ENCODE measurements at regions not wholly inside any gene's neighbourhood (a gene's known extent, or its start where the extent isn't known, plus 50 kb on each side); places are given as distances from the start of the nearest gene placed in this dataset.

- Histone ChIP-seq H3K4me3 (replicated peaks; ENCODE audit: insufficient read depth, low read length) (no peak overlapping the region), H3K27me3 (ENCODE audit: insufficient read depth, poor library complexity, severe bottlenecking) (no peaks in the 10 kb centered on the region), H3K27ac (replicated peaks) (no peak overlapping the region)
- TF ChIP-seq SPI1 (IDR thresholded peaks at IDR 0.05; ENCODE audit: borderline replicate concordance, low read depth) = no peak
- no peak for TF ChIP-seq POLR2AphosphoS5 (IDR thresholded peaks at IDR 0.05; ENCODE audit: low read depth)
- TF ChIP-seq, protein P1, sequence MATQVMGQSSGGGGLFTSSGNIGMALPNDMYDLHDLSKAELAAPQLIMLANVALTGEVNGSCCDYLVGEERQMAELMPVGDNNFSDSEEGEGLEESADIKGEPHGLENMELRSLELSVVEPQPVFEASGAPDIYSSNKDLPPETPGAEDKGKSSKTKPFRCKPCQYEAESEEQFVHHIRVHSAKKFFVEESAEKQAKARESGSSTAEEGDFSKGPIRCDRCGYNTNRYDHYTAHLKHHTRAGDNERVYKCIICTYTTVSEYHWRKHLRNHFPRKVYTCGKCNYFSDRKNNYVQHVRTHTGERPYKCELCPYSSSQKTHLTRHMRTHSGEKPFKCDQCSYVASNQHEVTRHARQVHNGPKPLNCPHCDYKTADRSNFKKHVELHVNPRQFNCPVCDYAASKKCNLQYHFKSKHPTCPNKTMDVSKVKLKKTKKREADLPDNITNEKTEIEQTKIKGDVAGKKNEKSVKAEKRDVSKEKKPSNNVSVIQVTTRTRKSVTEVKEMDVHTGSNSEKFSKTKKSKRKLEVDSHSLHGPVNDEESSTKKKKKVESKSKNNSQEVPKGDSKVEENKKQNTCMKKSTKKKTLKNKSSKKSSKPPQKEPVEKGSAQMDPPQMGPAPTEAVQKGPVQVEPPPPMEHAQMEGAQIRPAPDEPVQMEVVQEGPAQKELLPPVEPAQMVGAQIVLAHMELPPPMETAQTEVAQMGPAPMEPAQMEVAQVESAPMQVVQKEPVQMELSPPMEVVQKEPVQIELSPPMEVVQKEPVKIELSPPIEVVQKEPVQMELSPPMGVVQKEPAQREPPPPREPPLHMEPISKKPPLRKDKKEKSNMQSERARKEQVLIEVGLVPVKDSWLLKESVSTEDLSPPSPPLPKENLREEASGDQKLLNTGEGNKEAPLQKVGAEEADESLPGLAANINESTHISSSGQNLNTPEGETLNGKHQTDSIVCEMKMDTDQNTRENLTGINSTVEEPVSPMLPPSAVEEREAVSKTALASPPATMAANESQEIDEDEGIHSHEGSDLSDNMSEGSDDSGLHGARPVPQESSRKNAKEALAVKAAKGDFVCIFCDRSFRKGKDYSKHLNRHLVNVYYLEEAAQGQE (IDR thresholded peaks at IDR 0.05; ENCODE audit: insufficient replicate concordance, low read depth) = no peak
- TF ChIP-seq GABPA (IDR thresholded peaks at IDR 0.05; ENCODE audit: low read depth) = no peak
- no peak for DNase-seq (ENCODE audit: low read depth in 1 of 2, low spot score in 1 of 2)
Observed at GRCh38 chr3:59339818-59340217, 290.0 kb upstream of the CFAP20DC start.

- no peak for DNase-seq (ENCODE audit: low read depth in 1 of 2, low spot score in 1 of 2)
- TF ChIP-seq, protein P1 (IDR thresholded peaks at IDR 0.05; ENCODE audit: insufficient replicate concordance, low read depth) = no peak
- TF ChIP-seq SPI1 (IDR thresholded peaks at IDR 0.05; ENCODE audit: borderline replicate concordance, low read depth) (no peak), GABPA (IDR thresholded peaks at IDR 0.05; ENCODE audit: low read depth) (no peak), POLR2AphosphoS5 (IDR thresholded peaks at IDR 0.05; ENCODE audit: low read depth) (no peak)
- TF ChIP-seq, protein P2, sequence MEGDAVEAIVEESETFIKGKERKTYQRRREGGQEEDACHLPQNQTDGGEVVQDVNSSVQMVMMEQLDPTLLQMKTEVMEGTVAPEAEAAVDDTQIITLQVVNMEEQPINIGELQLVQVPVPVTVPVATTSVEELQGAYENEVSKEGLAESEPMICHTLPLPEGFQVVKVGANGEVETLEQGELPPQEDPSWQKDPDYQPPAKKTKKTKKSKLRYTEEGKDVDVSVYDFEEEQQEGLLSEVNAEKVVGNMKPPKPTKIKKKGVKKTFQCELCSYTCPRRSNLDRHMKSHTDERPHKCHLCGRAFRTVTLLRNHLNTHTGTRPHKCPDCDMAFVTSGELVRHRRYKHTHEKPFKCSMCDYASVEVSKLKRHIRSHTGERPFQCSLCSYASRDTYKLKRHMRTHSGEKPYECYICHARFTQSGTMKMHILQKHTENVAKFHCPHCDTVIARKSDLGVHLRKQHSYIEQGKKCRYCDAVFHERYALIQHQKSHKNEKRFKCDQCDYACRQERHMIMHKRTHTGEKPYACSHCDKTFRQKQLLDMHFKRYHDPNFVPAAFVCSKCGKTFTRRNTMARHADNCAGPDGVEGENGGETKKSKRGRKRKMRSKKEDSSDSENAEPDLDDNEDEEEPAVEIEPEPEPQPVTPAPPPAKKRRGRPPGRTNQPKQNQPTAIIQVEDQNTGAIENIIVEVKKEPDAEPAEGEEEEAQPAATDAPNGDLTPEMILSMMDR (IDR thresholded peaks at IDR 0.05; ENCODE audit: insufficient read depth, low read length) = no peak
Observed at GRCh38 chr3:59338934-59339333, 289.1 kb upstream of the CFAP20DC start.

DNA sequence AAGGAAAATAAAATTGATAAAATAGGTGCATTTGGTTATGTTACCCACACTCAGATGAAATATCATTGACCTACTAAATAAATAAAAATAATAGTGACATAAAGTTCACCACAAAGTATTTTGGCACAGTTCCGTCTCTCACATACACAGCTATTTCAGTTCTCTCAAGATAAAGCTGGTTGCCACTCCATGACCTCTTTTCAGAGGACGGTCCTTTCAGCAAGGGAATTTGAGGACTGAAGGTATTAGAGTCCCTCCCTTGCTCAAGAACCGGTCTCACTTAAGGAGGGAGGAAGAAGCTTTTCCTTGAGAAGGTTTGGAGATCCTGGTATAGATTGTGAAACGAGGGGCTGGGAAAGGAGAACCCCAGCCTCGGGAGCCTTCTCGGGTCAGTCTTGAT lies 285.5 kb upstream of the CFAP20DC start:
- no peak for DNase-seq (ENCODE audit: low read depth in 1 of 2, low spot score in 1 of 2)
- no peaks in the 10 kb centered on the region for H3K27me3 ChIP-seq (ENCODE audit: insufficient read depth, poor library complexity, severe bottlenecking)
- H3K27ac ChIP-seq (replicated peaks) = no peak overlapping the region
- no peak overlapping the region for H3K4me3 ChIP-seq (replicated peaks; ENCODE audit: insufficient read depth, low read length)
- TF ChIP-seq, protein P2 (IDR thresholded peaks at IDR 0.05; ENCODE audit: insufficient read depth, low read length) = no peak
- TF ChIP-seq GABPA (IDR thresholded peaks at IDR 0.05; ENCODE audit: low read depth) (no peak), POLR2AphosphoS5 (IDR thresholded peaks at IDR 0.05; ENCODE audit: low read depth) (no peak)
- TF ChIP-seq, protein P1 (IDR thresholded peaks at IDR 0.05; ENCODE audit: insufficient replicate concordance, low read depth) = no peak

More at GRCh38 chr3:59338934-59339333, 289.1 kb upstream of the CFAP20DC start:
- Histone ChIP-seq H3K27me3 (ENCODE audit: insufficient read depth, poor library complexity, severe bottlenecking) (no peaks in the 10 kb centered on the region), H3K4me3 (replicated peaks; ENCODE audit: insufficient read depth, low read length) (no peak overlapping the region), H3K27ac (replicated peaks) (no peak overlapping the region)

All from HL-60 (cell line).